ENCODE measurements at regions not wholly inside any gene's neighbourhood (a gene's known extent, or its start where the extent isn't known, plus 50 kb on each side); places are given as distances from the start of the nearest gene placed in this dataset.

- H3K4me1 ChIP-seq (ENCODE audit: control insufficient read depth, insufficient read depth, low read length), result no peaks in the 10 kb centered on the region
- no peak overlapping the region for H3K4me3 ChIP-seq (ENCODE audit: low read depth, low read length)
- 100% methylated on average over 2 of the region's 5 CpGs for WGBS (ENCODE audit: insufficient coverage)
- H3K27me3 ChIP-seq (ENCODE audit: control insufficient read depth, insufficient read depth, low read length), result no peaks in the 10 kb centered on the region
- H3K27ac ChIP-seq (ENCODE audit: low read depth, low read length), result no peak overlapping the region
- DNase-seq (ENCODE audit: low read depth in 4 of 6, low spot score in 6 of 6), result no peak
- H3K9me3 ChIP-seq (ENCODE audit: control insufficient read depth, insufficient read depth, low read length), result no peaks in the 10 kb centered on the region
- no peaks in the 10 kb centered on the region for H3K36me3 ChIP-seq (ENCODE audit: control insufficient read depth, insufficient read depth, low read length)
Observed at GRCh38 chr3:54032598-54032997, 89.8 kb upstream of the CACNA2D3 start.

GRCh38 chr3:54028372-54028771 is 94.0 kb upstream of the CACNA2D3 start:
- H3K4me1 ChIP-seq (ENCODE audit: control insufficient read depth, insufficient read depth, low read length), result no peaks in the 10 kb centered on the region
- no peaks in the 10 kb centered on the region for H3K9me3 ChIP-seq (ENCODE audit: control insufficient read depth, insufficient read depth, low read length)
- WGBS (ENCODE audit: insufficient coverage), result 100% methylated on average over 3 of the region's 5 CpGs
- H3K4me3 ChIP-seq (ENCODE audit: low read depth, low read length), result no peak overlapping the region
- no peak for DNase-seq (ENCODE audit: low read depth in 4 of 6, low spot score in 6 of 6)
- H3K36me3 ChIP-seq (ENCODE audit: control insufficient read depth, insufficient read depth, low read length), result no peaks in the 10 kb centered on the region
- H3K27me3 ChIP-seq (ENCODE audit: control insufficient read depth, insufficient read depth, low read length), result no peaks in the 10 kb centered on the region
- H3K27ac ChIP-seq (ENCODE audit: low read depth, low read length), result no peak overlapping the region

- no peaks in the 10 kb centered on the region for H3K36me3 ChIP-seq (ENCODE audit: control insufficient read depth, insufficient read depth, low read length)
- no peak overlapping the region for H3K4me3 ChIP-seq (ENCODE audit: low read depth, low read length)
- no peaks in the 10 kb centered on the region for H3K9me3 ChIP-seq (ENCODE audit: control insufficient read depth, insufficient read depth, low read length)
- H3K27me3 ChIP-seq (ENCODE audit: control insufficient read depth, insufficient read depth, low read length), result no peaks in the 10 kb centered on the region
- WGBS (ENCODE audit: insufficient coverage), result no CpG with 5 or more reads among the region's 2 CpGs
- H3K4me1 ChIP-seq (ENCODE audit: control insufficient read depth, insufficient read depth, low read length), result no peaks in the 10 kb centered on the region
- DNase-seq (ENCODE audit: low read depth in 4 of 6, low spot score in 6 of 6), result peak in 2 of 6 donors; percentile 33 to 61
- H3K27ac ChIP-seq (ENCODE audit: low read depth, low read length), result no peak overlapping the region
Observed at GRCh38 chr3:54026543-54026942, 95.8 kb upstream of the CACNA2D3 start.

GRCh38 chr3:54021071-54021470 is 101.3 kb upstream of the CACNA2D3 start:
- no peak for DNase-seq (ENCODE audit: low read depth in 4 of 6, low spot score in 6 of 6)
- H3K9me3 ChIP-seq (ENCODE audit: control insufficient read depth, insufficient read depth, low read length), result no peaks in the 10 kb centered on the region
- no peaks in the 10 kb centered on the region for H3K4me1 ChIP-seq (ENCODE audit: control insufficient read depth, insufficient read depth, low read length)
- no peaks in the 10 kb centered on the region for H3K27me3 ChIP-seq (ENCODE audit: control insufficient read depth, insufficient read depth, low read length)
- H3K27ac ChIP-seq (ENCODE audit: low read depth, low read length), result no peak overlapping the region
- H3K36me3 ChIP-seq (ENCODE audit: control insufficient read depth, insufficient read depth, low read length), result no peaks in the 10 kb centered on the region
- H3K4me3 ChIP-seq (ENCODE audit: low read depth, low read length), result no peak overlapping the region
- WGBS (ENCODE audit: insufficient coverage), result 82% methylated on average over 3 of the region's 3 CpGs

GRCh38 chr3:54020436-54020835 is 101.9 kb upstream of the CACNA2D3 start:
- no peaks in the 10 kb centered on the region for H3K36me3 ChIP-seq (ENCODE audit: control insufficient read depth, insufficient read depth, low read length)
- 72% methylated on average over 3 of the region's 3 CpGs for WGBS (ENCODE audit: insufficient coverage)
- H3K4me1 ChIP-seq (ENCODE audit: control insufficient read depth, insufficient read depth, low read length), result no peaks in the 10 kb centered on the region
- no peak overlapping the region for H3K27ac ChIP-seq (ENCODE audit: low read depth, low read length)
- no peaks in the 10 kb centered on the region for H3K27me3 ChIP-seq (ENCODE audit: control insufficient read depth, insufficient read depth, low read length)
- H3K4me3 ChIP-seq (ENCODE audit: low read depth, low read length), result no peak overlapping the region
- H3K9me3 ChIP-seq (ENCODE audit: control insufficient read depth, insufficient read depth, low read length), result no peaks in the 10 kb centered on the region
- peak in 1 of 6 donors; percentile 51 for DNase-seq (ENCODE audit: low read depth in 4 of 6, low spot score in 6 of 6)

GRCh38 chr3:54014067-54014466 is 108.3 kb upstream of the CACNA2D3 start:
- H3K27ac ChIP-seq (ENCODE audit: low read depth, low read length), result no peak overlapping the region
- H3K9me3 ChIP-seq (ENCODE audit: control insufficient read depth, insufficient read depth, low read length), result no peaks in the 10 kb centered on the region
- no peaks in the 10 kb centered on the region for H3K36me3 ChIP-seq (ENCODE audit: control insufficient read depth, insufficient read depth, low read length)
- no peaks in the 10 kb centered on the region for H3K27me3 ChIP-seq (ENCODE audit: control insufficient read depth, insufficient read depth, low read length)
- 25% methylated on average over 2 of the region's 3 CpGs for WGBS (ENCODE audit: insufficient coverage)
- no peak overlapping the region for H3K4me3 ChIP-seq (ENCODE audit: low read depth, low read length)
- no peak for DNase-seq (ENCODE audit: low read depth in 4 of 6, low spot score in 6 of 6)
- H3K4me1 ChIP-seq (ENCODE audit: control insufficient read depth, insufficient read depth, low read length), result no peaks in the 10 kb centered on the region

GRCh38 chr3:54008744-54009143 is 113.6 kb upstream of the CACNA2D3 start:
- no peak for DNase-seq (ENCODE audit: low read depth in 4 of 6, low spot score in 6 of 6)

GRCh38 chr3:54008099-54008498 is 114.3 kb upstream of the CACNA2D3 start:
- no peak for DNase-seq (ENCODE audit: low read depth in 4 of 6, low spot score in 6 of 6)

More at GRCh38 chr3:54008744-54009143, 113.6 kb upstream of the CACNA2D3 start:
- Histone ChIP-seq H3K9me3 (ENCODE audit: control insufficient read depth, insufficient read depth, low read length) (no peaks in the 10 kb centered on the region), H3K4me3 (ENCODE audit: low read depth, low read length) (no peak overlapping the region), H3K36me3 (ENCODE audit: control insufficient read depth, insufficient read depth, low read length) (no peaks in the 10 kb centered on the region), H3K4me1 (ENCODE audit: control insufficient read depth, insufficient read depth, low read length) (no peaks in the 10 kb centered on the region), H3K27ac (ENCODE audit: low read depth, low read length) (no peak overlapping the region), H3K27me3 (ENCODE audit: control insufficient read depth, insufficient read depth, low read length) (no peaks in the 10 kb centered on the region)
- WGBS (ENCODE audit: insufficient coverage), result 39% methylated on average over 2 of the region's 2 CpGs

GRCh38 chr3:54004335-54004734 is 112.7 kb upstream of the SELENOK start:
- 79% methylated on average over 4 of the region's 5 CpGs for WGBS (ENCODE audit: insufficient coverage)
- no peak for DNase-seq (ENCODE audit: low read depth in 4 of 6, low spot score in 6 of 6)
- H3K27ac ChIP-seq (ENCODE audit: low read depth, low read length), result no peak overlapping the region
- H3K36me3 ChIP-seq (ENCODE audit: control insufficient read depth, insufficient read depth, low read length), result no peaks in the 10 kb centered on the region
- H3K9me3 ChIP-seq (ENCODE audit: control insufficient read depth, insufficient read depth, low read length), result no peaks in the 10 kb centered on the region
- no peaks in the 10 kb centered on the region for H3K4me1 ChIP-seq (ENCODE audit: control insufficient read depth, insufficient read depth, low read length)
- H3K4me3 ChIP-seq (ENCODE audit: low read depth, low read length), result no peak overlapping the region
- no peaks in the 10 kb centered on the region for H3K27me3 ChIP-seq (ENCODE audit: control insufficient read depth, insufficient read depth, low read length)

More at GRCh38 chr3:54008099-54008498, 114.3 kb upstream of the CACNA2D3 start:
- no peak overlapping the region for H3K27ac ChIP-seq (ENCODE audit: low read depth, low read length)
- no peaks in the 10 kb centered on the region for H3K27me3 ChIP-seq (ENCODE audit: control insufficient read depth, insufficient read depth, low read length)
- 73% methylated on average over 6 of the region's 6 CpGs for WGBS (ENCODE audit: insufficient coverage)
- no peaks in the 10 kb centered on the region for H3K36me3 ChIP-seq (ENCODE audit: control insufficient read depth, insufficient read depth, low read length)
- no peaks in the 10 kb centered on the region for H3K9me3 ChIP-seq (ENCODE audit: control insufficient read depth, insufficient read depth, low read length)
- H3K4me3 ChIP-seq (ENCODE audit: low read depth, low read length), result no peak overlapping the region
- no peaks in the 10 kb centered on the region for H3K4me1 ChIP-seq (ENCODE audit: control insufficient read depth, insufficient read depth, low read length)

- Histone ChIP-seq H3K27me3 (ENCODE audit: control insufficient read depth, insufficient read depth, low read length) (no peaks in the 10 kb centered on the region), H3K27ac (ENCODE audit: low read depth, low read length) (no peak overlapping the region), H3K9me3 (ENCODE audit: control insufficient read depth, insufficient read depth, low read length) (no peaks in the 10 kb centered on the region), H3K4me1 (ENCODE audit: control insufficient read depth, insufficient read depth, low read length) (no peaks in the 10 kb centered on the region), H3K36me3 (ENCODE audit: control insufficient read depth, insufficient read depth, low read length) (no peaks in the 10 kb centered on the region), H3K4me3 (ENCODE audit: low read depth, low read length) (no peak overlapping the region)
- no peak for DNase-seq (ENCODE audit: low read depth in 4 of 6, low spot score in 6 of 6)
- 58% methylated on average over 3 of the region's 9 CpGs for WGBS (ENCODE audit: insufficient coverage)
Observed at GRCh38 chr3:54003136-54003535, 111.5 kb upstream of the SELENOK start.

Data from spinal cord (tissue), 9 donors.